ENCODE measurements at regions not wholly inside any gene's neighbourhood (a gene's known extent, or its start where the extent isn't known, plus 50 kb on each side); places are given as distances from the start of the nearest gene placed in this dataset.

GRCh38 chr4:100826808-100827548, 309.2 kb upstream of the EMCN start:
- Histone ChIP-seq H3K9me3 (ENCODE audit: low read depth) (no peaks in the 10 kb centered on the region), H3K27me3 (no peaks in the 10 kb centered on the region), H3K9me2 (replicated peaks; ENCODE audit: insufficient read depth) (no peaks in the 10 kb centered on the region), H3K79me2 (no peaks in the 10 kb centered on the region), H3K4me1 (ENCODE audit: insufficient read depth) (no peaks in the 10 kb centered on the region), H3K4me2 (no peak overlapping the region), H3K4me3 (no peak overlapping the region), H4K20me1 (ENCODE audit: insufficient read depth, poor library complexity, severe bottlenecking) (no peaks in the 10 kb centered on the region), H3K27ac (no peak overlapping the region), H2AFZ (no peak overlapping the region), H3K36me3 (replicated peaks; ENCODE audit: insufficient read depth, low read depth) (no peaks in the 10 kb centered on the region)
- DNase-seq (ENCODE audit: low spot score), result no peak
- TF ChIP-seq CTCF (IDR thresholded peaks at IDR 0.05; ENCODE audit: poor library complexity), result no peak
- TF ChIP-seq EZH2phosphoT487 (IDR thresholded peaks at IDR 0.05; ENCODE audit: low read depth, severe bottlenecking, unreplicated experiment), result no peak
- WGBS (ENCODE audit: low lambda C conversion rate, missing lambda C conversion rate), result 84% methylated on average over 7 of the region's 7 CpGs

- no peak for DNase-seq (ENCODE audit: low spot score)
- H3K27ac ChIP-seq, result no peak overlapping the region
- no peaks in the 10 kb centered on the region for H3K36me3 ChIP-seq (replicated peaks; ENCODE audit: insufficient read depth, low read depth)
- no peak overlapping the region for H2AFZ ChIP-seq
- no peaks in the 10 kb centered on the region for H3K9me2 ChIP-seq (replicated peaks; ENCODE audit: insufficient read depth)
- no peaks in the 10 kb centered on the region for H3K79me2 ChIP-seq
- TF ChIP-seq CTCF (IDR thresholded peaks at IDR 0.05; ENCODE audit: poor library complexity) (no peak), EZH2 (IDR thresholded peaks at IDR 0.05; ENCODE audit: borderline replicate concordance) (no peak), EZH2phosphoT487 (IDR thresholded peaks at IDR 0.05; ENCODE audit: low read depth, severe bottlenecking, unreplicated experiment) (no peak)
- H3K27me3 ChIP-seq, result no peaks in the 10 kb centered on the region
- H3K4me1 ChIP-seq (ENCODE audit: insufficient read depth), result no peaks in the 10 kb centered on the region
- no peak overlapping the region for H3K4me3 ChIP-seq
- no peaks in the 10 kb centered on the region for H3K9me3 ChIP-seq (ENCODE audit: low read depth)
- no peak overlapping the region for H3K4me2 ChIP-seq
- no peaks in the 10 kb centered on the region for H4K20me1 ChIP-seq (ENCODE audit: insufficient read depth, poor library complexity, severe bottlenecking)
Observed at GRCh38 chr4:100826067-100826466, 308.2 kb upstream of the EMCN start.

- H3K9me3 ChIP-seq (ENCODE audit: low read depth), result no peaks in the 10 kb centered on the region
- no peaks in the 10 kb centered on the region for H3K79me2 ChIP-seq
- no peaks in the 10 kb centered on the region for H3K4me1 ChIP-seq (ENCODE audit: insufficient read depth)
- no peaks in the 10 kb centered on the region for H4K20me1 ChIP-seq (ENCODE audit: insufficient read depth, poor library complexity, severe bottlenecking)
- no peak overlapping the region for H3K4me3 ChIP-seq
- no peak overlapping the region for H3K4me2 ChIP-seq
- TF ChIP-seq EZH2 (IDR thresholded peaks at IDR 0.05; ENCODE audit: borderline replicate concordance) (no peak), CTCF (IDR thresholded peaks at IDR 0.05; ENCODE audit: poor library complexity) (no peak), EZH2phosphoT487 (IDR thresholded peaks at IDR 0.05; ENCODE audit: low read depth, severe bottlenecking, unreplicated experiment) (no peak)
- no peaks in the 10 kb centered on the region for H3K9me2 ChIP-seq (replicated peaks; ENCODE audit: insufficient read depth)
- no peak for DNase-seq (ENCODE audit: low spot score)
- H3K36me3 ChIP-seq (replicated peaks; ENCODE audit: insufficient read depth, low read depth), result no peaks in the 10 kb centered on the region
- H2AFZ ChIP-seq, result no peak overlapping the region
- H3K27me3 ChIP-seq, result no peaks in the 10 kb centered on the region
- no peak overlapping the region for H3K27ac ChIP-seq
Observed at GRCh38 chr4:100823993-100824323, 306.1 kb upstream of the EMCN start.
